Astrocyte of the spinal cord (primary cell): ENCODE measurements at regions not wholly inside any gene's neighbourhood (a gene's known extent, or its start where the extent isn't known, plus 50 kb on each side); places are given as distances from the start of the nearest gene placed in this dataset.

Experiments
- DNase-seq: peaks from one replicate; pipeline ENCODE4 v3.0.0; 2011; ENCODE audit warnings: low read depth, low spot score
- H3K4me3 ChIP-seq: 2 replicates; pipeline ENCODE4 v1.5.1; 2011; ENCODE audit warnings: low read depth, mild to moderate bottlenecking, low read length, moderate library complexity
- CTCF ChIP-seq: IDR thresholded peaks from 2 replicates; pipeline ENCODE4 v1.5.1; 2012; ENCODE audit warnings: low read depth, mild to moderate bottlenecking, low read length, inconsistent platforms
- in situ Hi-C: cut with HindIII; loops from 2 replicates; pipeline ENCODE4 v1.10.0; 2017; ENCODE audit warnings: low sequenced_read_pairs

- no peak for DNase-seq
- no peak for TF ChIP-seq CTCF
- no peak overlapping the region for H3K4me3 ChIP-seq
- in situ Hi-C loops: no loop called here
Observed at GRCh38 chr10:129394518-129395328, 72.3 kb upstream of the MGMT start.

GRCh38 chr10:129396021-129396722, 70.9 kb upstream of the MGMT start:
- no peak for DNase-seq
- H3K4me3 ChIP-seq: no peak overlapping the region
- in situ Hi-C loops: no loop called here
- no peak for TF ChIP-seq CTCF

GRCh38 chr10:129397198-129397974, 69.7 kb upstream of the MGMT start:
- TF ChIP-seq CTCF: no peak
- DNase-seq: no peak
- in situ Hi-C loops: no loop called here
- H3K4me3 ChIP-seq: no peak overlapping the region

- no peak for DNase-seq
- H3K4me3 ChIP-seq: no peak overlapping the region
- TF ChIP-seq CTCF: no peak
- in situ Hi-C loops: no loop called here
Observed at GRCh38 chr10:129398711-129399141, 68.3 kb upstream of the MGMT start.

- no peak for TF ChIP-seq CTCF
- in situ Hi-C loops: no loop called here
- H3K4me3 ChIP-seq: no peak overlapping the region
- DNase-seq: no peak
Observed at GRCh38 chr10:129400426-129400825, 66.6 kb upstream of the MGMT start.

GRCh38 chr10:129402459-129402858, 64.6 kb upstream of the MGMT start:
- no peak overlapping the region for H3K4me3 ChIP-seq
- in situ Hi-C loops: no loop called here
- TF ChIP-seq CTCF: no peak
- no peak for DNase-seq
